HFFc6 (cell line): ENCODE measurements at regions not wholly inside any gene's neighbourhood (a gene's known extent, or its start where the extent isn't known, plus 50 kb on each side); places are given as distances from the start of the nearest gene placed in this dataset.

Source experiments
- DNase-seq: peaks from one replicate; pipeline ENCODE4 v3.0.0-alpha.2; 2018
- H3K27ac Mint-ChIP-seq: 2 replicates; pipeline ENCODE4 v1.8.0; 2020; ENCODE audit warnings: mild to moderate bottlenecking, mixed read lengths
- H3K27me3 Mint-ChIP-seq: 2 replicates; pipeline ENCODE4 v1.8.0; 2021; ENCODE audit warnings: mild to moderate bottlenecking, moderate library complexity, mixed read lengths; ENCODE audit not compliant: insufficient read depth
- H3K36me3 Mint-ChIP-seq: 2 replicates; pipeline ENCODE4 v1.8.0; 2021; ENCODE audit warnings: low read depth, mixed read lengths
- H3K4me1 Mint-ChIP-seq: 2 replicates; pipeline ENCODE4 v1.8.0; 2020; ENCODE audit warnings: low read depth, mixed read lengths
- H3K4me3 Mint-ChIP-seq: 2 replicates; pipeline ENCODE4 v1.8.0; 2020; ENCODE audit warnings: mild to moderate bottlenecking, moderate library complexity, mixed read lengths
- H3K9me3 Mint-ChIP-seq: 2 replicates; pipeline ENCODE4 v1.8.0; 2020; ENCODE audit warnings: mild to moderate bottlenecking, mixed read lengths
- CTCF ChIP-seq: fragments of 200-600 bp; sonication (generic); IDR thresholded peaks from 2 replicates; pipeline ENCODE4 v1.5.0; 2021; ENCODE audit warnings: antibody characterized with exemption, mild to moderate bottlenecking

- peaks cover 23% of the 10 kb centered on the region for H3K9me3 Mint-ChIP-seq
- no peaks in the 10 kb centered on the region for H3K27me3 Mint-ChIP-seq
- peak overlapping the region; percentile 46 for H3K4me3 Mint-ChIP-seq
- peak; percentile 57 for DNase-seq
- H3K27ac Mint-ChIP-seq, result peak overlapping the region; percentile 88
- TF ChIP-seq CTCF, result no peak
- H3K36me3 Mint-ChIP-seq, result peaks cover 28% of the 10 kb centered on the region
- peaks cover 59% of the 10 kb centered on the region for H3K4me1 Mint-ChIP-seq
Observed at GRCh38 chr2:215693193-215693998, 257.5 kb upstream of the FN1 start.

- H3K9me3 Mint-ChIP-seq, result peaks cover 14% of the 10 kb centered on the region
- H3K27ac Mint-ChIP-seq, result peak overlapping the region; percentile 88
- no peaks in the 10 kb centered on the region for H3K27me3 Mint-ChIP-seq
- peak; percentile 40 for DNase-seq
- TF ChIP-seq CTCF, result no peak
- H3K4me3 Mint-ChIP-seq, result peak overlapping the region; percentile 53
- peaks cover 23% of the 10 kb centered on the region for H3K36me3 Mint-ChIP-seq
- H3K4me1 Mint-ChIP-seq, result peaks cover 61% of the 10 kb centered on the region
Observed at GRCh38 chr2:215692387-215693079, 256.7 kb upstream of the FN1 start.

- DNase-seq, result no peak
- peaks cover 11% of the 10 kb centered on the region for H3K36me3 Mint-ChIP-seq
- H3K27me3 Mint-ChIP-seq, result no peaks in the 10 kb centered on the region
- no peak for TF ChIP-seq CTCF
- H3K27ac Mint-ChIP-seq, result peak overlapping the region; percentile 88
- H3K9me3 Mint-ChIP-seq, result peaks cover 3% of the 10 kb centered on the region; the same call in 1 of the 2 replicates
- no peak overlapping the region for H3K4me3 Mint-ChIP-seq
- peaks cover 67% of the 10 kb centered on the region for H3K4me1 Mint-ChIP-seq
Observed at GRCh38 chr2:215691346-215691745, 255.5 kb upstream of the FN1 start.

GRCh38 chr2:215687149-215688031, 251.5 kb upstream of the FN1 start:
- H3K27ac Mint-ChIP-seq, result no peak overlapping the region; the same call in 1 of the 2 replicates
- no peak overlapping the region for H3K4me3 Mint-ChIP-seq
- peaks cover 69% of the 10 kb centered on the region for H3K4me1 Mint-ChIP-seq
- TF ChIP-seq CTCF, result no peak
- H3K36me3 Mint-ChIP-seq, result peaks cover 20% of the 10 kb centered on the region
- DNase-seq, result no peak
- H3K27me3 Mint-ChIP-seq, result no peaks in the 10 kb centered on the region; the same call in 1 of the 2 replicates
- peaks cover 7% of the 10 kb centered on the region; the same call in 1 of the 2 replicates for H3K9me3 Mint-ChIP-seq

GRCh38 chr2:215685238-215685990, 249.5 kb upstream of the FN1 start:
- Mint-ChIP-seq H3K27me3 (no peaks in the 10 kb centered on the region; the same call in 1 of the 2 replicates), H3K27ac (peak overlapping the region; percentile 76), H3K4me3 (peak overlapping the region; percentile 27), H3K36me3 (peaks cover 20% of the 10 kb centered on the region), H3K4me1 (peaks cover 74% of the 10 kb centered on the region), H3K9me3 (peaks cover 7% of the 10 kb centered on the region; the same call in 1 of the 2 replicates)
- DNase-seq, result no peak
- no peak for TF ChIP-seq CTCF
